Small intestine (tissue), 7 donors: ENCODE measurements at regions not wholly inside any gene's neighbourhood (a gene's known extent, or its start where the extent isn't known, plus 50 kb on each side); places are given as distances from the start of the nearest gene placed in this dataset.

Source experiments
- DNase-seq, 2 donors: peaks; one replicate each; pipeline versions ENCODE4 v3.0.0 to v3.0.0-alpha.2; 2013
- FAIRE-seq: peaks from 2 replicates; lab custom pipeline; 2012; peaks lifted over from hg19 to GRCh38; lab: Jason Lieb, UNC
- H3K27ac ChIP-seq, 3 donors: one replicate each; pipeline ENCODE4 v1.5.1; 2013; ENCODE audit warnings: low read length in 2 of 3, mild to moderate bottlenecking in 2 of 3, control low read depth in 1 of 3, inconsistent platforms in 1 of 3, low read depth in 1 of 3, moderate library complexity in 1 of 3
- H3K27me3 ChIP-seq, 3 donors: one replicate each; pipeline ENCODE4 v1.6.1; 2013; ENCODE audit warnings: low read length in 3 of 3, inconsistent platforms in 1 of 3; ENCODE audit not compliant: control insufficient read depth in 3 of 3, insufficient read depth in 3 of 3
- H3K36me3 ChIP-seq, 3 donors: one replicate each; pipeline ENCODE4 v1.6.1; 2013; ENCODE audit warnings: low read length in 3 of 3, inconsistent platforms in 1 of 3, low read depth in 1 of 3, mild to moderate bottlenecking in 1 of 3, moderate library complexity in 1 of 3; ENCODE audit not compliant: control insufficient read depth in 3 of 3, insufficient read depth in 2 of 3
- H3K4me1 ChIP-seq, 3 donors: one replicate each; pipeline ENCODE4 v1.6.1; 2013; ENCODE audit warnings: low read length in 2 of 3, inconsistent platforms in 1 of 3, low read depth in 1 of 3, mild to moderate bottlenecking in 1 of 3, moderate library complexity in 1 of 3; ENCODE audit not compliant: control insufficient read depth in 3 of 3, insufficient read depth in 2 of 3
- H3K4me3 ChIP-seq, 3 donors: one replicate each; pipeline ENCODE4 v1.5.1; 2013; ENCODE audit warnings: low read length in 3 of 3, control low read depth in 1 of 3, inconsistent platforms in 1 of 3, low read depth in 1 of 3, mild to moderate bottlenecking in 1 of 3, moderate library complexity in 1 of 3
- H3K9me3 ChIP-seq, 2 donors: one replicate each; pipeline ENCODE4 v1.6.1; 2013; ENCODE audit warnings: low read depth in 1 of 2, low read length in 1 of 2; ENCODE audit not compliant: control insufficient read depth in 2 of 2, insufficient read depth in 1 of 2
- WGBS, 3 donors: extraction: QIAGEN DNeasy Blood & Tissue Kit; methylation state at CpG; one replicate each; pipeline ENCODE4 v1.1.7; 2013; 5-methylcytosine and 5-hydroxymethylcytosine counted together
- donor health status: healthy with polysubstance abuse.
- donor health status: control.
- donor health status: control.
- donor health status: Bipolar disorder and iron deficiency.
- donor health status: healthy.

- peak overlapping the region in 1 of 3 donors; percentile 44 for H3K27ac ChIP-seq
- WGBS, 3 donors, result 69 to 93% (median 79%) methylated on average over 1 of the region's 1 CpG
- FAIRE-seq (no peak), DNase-seq (no peak)
- H3K9me3 ChIP-seq, result no peaks in the 10 kb centered on the region
- H3K27me3 ChIP-seq, result no peaks in the 10 kb centered on the region
- peaks cover 0 to 2% (median 0%) of the 10 kb centered on the region in 3 donors for H3K4me1 ChIP-seq
- H3K4me3 ChIP-seq, result no peak overlapping the region
- peaks cover 0 to 6% (median 0%) of the 10 kb centered on the region in 3 donors for H3K36me3 ChIP-seq
Measured at GRCh38 chr6:22067122-22067521, 229.7 kb downstream of the PRL start.

GRCh38 chr6:22067671-22068070, 229.2 kb downstream of the PRL start:
- peaks cover 0 to 6% (median 0%) of the 10 kb centered on the region in 3 donors for H3K36me3 ChIP-seq
- 91 to 92% (median 92%) methylated on average over 2 of the region's 2 CpGs for WGBS, 3 donors

GRCh38 chr6:22068561-22069305, 228.1 kb downstream of the PRL start:
- H3K36me3 ChIP-seq, result no peaks in the 10 kb centered on the region
- H3K4me1 ChIP-seq, result peaks cover 0 to 2% (median 0%) of the 10 kb centered on the region in 3 donors
- H3K27me3 ChIP-seq, result peaks cover 0 to 2% (median 0%) of the 10 kb centered on the region in 3 donors
- no peak for FAIRE-seq
- H3K9me3 ChIP-seq, result no peaks in the 10 kb centered on the region
- WGBS, 3 donors, result 58 to 73% (median 63%) methylated on average over 4 of the region's 4 CpGs
- no peak overlapping the region for H3K27ac ChIP-seq
- no peak overlapping the region for H3K4me3 ChIP-seq
- no peak for DNase-seq

More at GRCh38 chr6:22067671-22068070, 229.2 kb downstream of the PRL start:
- Histone ChIP-seq H3K27ac (peak overlapping the region in 1 of 3 donors; percentile 44), H3K4me1 (peaks cover 0 to 2% (median 0%) of the 10 kb centered on the region in 3 donors), H3K9me3 (no peaks in the 10 kb centered on the region), H3K4me3 (no peak overlapping the region), H3K27me3 (no peaks in the 10 kb centered on the region)
- FAIRE-seq, result no peak
- DNase-seq, result no peak

- peaks cover 0 to 2% (median 0%) of the 10 kb centered on the region in 3 donors for H3K27me3 ChIP-seq
- peaks cover 0 to 2% (median 0%) of the 10 kb centered on the region in 3 donors for H3K4me1 ChIP-seq
- no peak overlapping the region for H3K4me3 ChIP-seq
- FAIRE-seq (no peak), DNase-seq (no peak)
- H3K27ac ChIP-seq, result no peak overlapping the region
- H3K9me3 ChIP-seq, result no peaks in the 10 kb centered on the region
- H3K36me3 ChIP-seq, result no peaks in the 10 kb centered on the region
- 53 to 78% (median 64%) methylated on average over 3 of the region's 3 CpGs for WGBS, 3 donors
Measured at GRCh38 chr6:22069306-22069800, 227.5 kb downstream of the PRL start.

- DNase-seq (peak in 1 of 2 donors; percentile 22), FAIRE-seq (no peak)
- H3K4me3 ChIP-seq, result no peak overlapping the region
- H3K27me3 ChIP-seq, result peaks cover 0 to 2% (median 0%) of the 10 kb centered on the region in 3 donors
- no peaks in the 10 kb centered on the region for H3K36me3 ChIP-seq
- H3K4me1 ChIP-seq, result peaks cover 0 to 2% (median 0%) of the 10 kb centered on the region in 3 donors
- H3K9me3 ChIP-seq, result no peaks in the 10 kb centered on the region
- peak overlapping the region in 2 of 3 donors; percentile 54 to 75 for H3K27ac ChIP-seq
- 50 to 72% (median 66%) methylated on average over 8 of the region's 8 CpGs for WGBS, 3 donors
Measured at GRCh38 chr6:22071270-22072041, 225.4 kb downstream of the PRL start.

GRCh38 chr6:22072949-22073348, 223.9 kb downstream of the PRL start:
- no peak for DNase-seq
- H3K27me3 ChIP-seq, result peaks cover 0 to 2% (median 0%) of the 10 kb centered on the region in 3 donors
- H3K9me3 ChIP-seq, result no peaks in the 10 kb centered on the region
- no peak for FAIRE-seq
- H3K27ac ChIP-seq, result peak overlapping the region in 2 of 3 donors; percentile 10 to 16
- peaks cover 0 to 2% (median 0%) of the 10 kb centered on the region in 3 donors for H3K4me1 ChIP-seq
- H3K4me3 ChIP-seq, result no peak overlapping the region
- no peaks in the 10 kb centered on the region for H3K36me3 ChIP-seq

- H3K27me3 ChIP-seq, result peaks cover 0 to 2% (median 0%) of the 10 kb centered on the region in 3 donors
- H3K4me1 ChIP-seq, result peaks cover 0 to 2% (median 0%) of the 10 kb centered on the region in 3 donors
- no peak overlapping the region for H3K4me3 ChIP-seq
- no peak for FAIRE-seq
- H3K36me3 ChIP-seq, result no peaks in the 10 kb centered on the region
- DNase-seq, result no peak
- no peak overlapping the region for H3K27ac ChIP-seq
- whole genome bisulfite sequencing, 3 donors, result 77 to 88% (median 82%) methylated on average over 4 of the region's 4 CpGs
- no peaks in the 10 kb centered on the region for H3K9me3 ChIP-seq
Measured at GRCh38 chr6:22073516-22074198, 223.2 kb downstream of the PRL start.

GRCh38 chr6:22078288-22078687, 218.5 kb downstream of the PRL start:
- H3K36me3 ChIP-seq, result no peaks in the 10 kb centered on the region
- no peak for FAIRE-seq
- no peak overlapping the region for H3K4me3 ChIP-seq
- WGBS, 3 donors, result 90 to 95% (median 90%) methylated on average over 1 of the region's 1 CpG
- no peaks in the 10 kb centered on the region for H3K9me3 ChIP-seq
- H3K27ac ChIP-seq, result no peak overlapping the region
- no peak for DNase-seq
- H3K4me1 ChIP-seq, result no peaks in the 10 kb centered on the region
- no peaks in the 10 kb centered on the region for H3K27me3 ChIP-seq
